ENCODE measurements at regions not wholly inside any gene's neighbourhood (a gene's known extent, or its start where the extent isn't known, plus 50 kb on each side); places are given as distances from the start of the nearest gene placed in this dataset.

- no peak for TF ChIP-seq CTCF (conservative IDR thresholded peaks at IDR 0.05)
- TF ChIP-seq ZFX (IDR thresholded peaks at IDR 0.05): no peak
- H3K27ac ChIP-seq: no peak overlapping the region
Measured at GRCh38 chr20:50277064-50277415, 86.4 kb downstream of the CEBPB start.

- TF ChIP-seq ZFX (IDR thresholded peaks at IDR 0.05) (no peak), CTCF (conservative IDR thresholded peaks at IDR 0.05) (no peak)
Measured at GRCh38 chr20:50277460-50278376, 87.1 kb downstream of the CEBPB start.

GRCh38 chr20:50278377-50278683, 87.7 kb downstream of the CEBPB start:
- no peak for TF ChIP-seq ZFX (IDR thresholded peaks at IDR 0.05)
- TF ChIP-seq CTCF (conservative IDR thresholded peaks at IDR 0.05): no peak
- H3K27ac ChIP-seq: no peak overlapping the region

More at GRCh38 chr20:50277460-50278376, 87.1 kb downstream of the CEBPB start:
- H3K27ac ChIP-seq: no peak overlapping the region

- H3K27ac ChIP-seq: no peak overlapping the region
- TF ChIP-seq CTCF (conservative IDR thresholded peaks at IDR 0.05) (no peak), ZFX (IDR thresholded peaks at IDR 0.05) (no peak)
Measured at GRCh38 chr20:50278684-50279531, 88.3 kb downstream of the CEBPB start.

- no peak overlapping the region for H3K27ac ChIP-seq
Measured at GRCh38 chr20:50279988-50280850, 89.6 kb downstream of the CEBPB start.

More at GRCh38 chr20:50279988-50280850, 89.6 kb downstream of the CEBPB start:
- TF ChIP-seq CTCF (conservative IDR thresholded peaks at IDR 0.05): no peak
- TF ChIP-seq ZFX (IDR thresholded peaks at IDR 0.05): no peak
